ENCODE measurements at regions not wholly inside any gene's neighbourhood (a gene's known extent, or its start where the extent isn't known, plus 50 kb on each side); places are given as distances from the start of the nearest gene placed in this dataset.

GRCh38 chr12:60279221-60279620, 683.4 kb downstream of the SLC16A7 start:
- TF ChIP-seq CTCF (IDR thresholded peaks at IDR 0.05; ENCODE audit: low read depth, low read length, poor library complexity, severe bottlenecking) (no peak), EZH2phosphoT487 (IDR thresholded peaks at IDR 0.05; ENCODE audit: borderline replicate concordance, low read length) (no peak)

Data from DOHH2 (cell line).